ENCODE measurements at regions not wholly inside any gene's neighbourhood (a gene's known extent, or its start where the extent isn't known, plus 50 kb on each side); places are given as distances from the start of the nearest gene placed in this dataset.

DNA sequence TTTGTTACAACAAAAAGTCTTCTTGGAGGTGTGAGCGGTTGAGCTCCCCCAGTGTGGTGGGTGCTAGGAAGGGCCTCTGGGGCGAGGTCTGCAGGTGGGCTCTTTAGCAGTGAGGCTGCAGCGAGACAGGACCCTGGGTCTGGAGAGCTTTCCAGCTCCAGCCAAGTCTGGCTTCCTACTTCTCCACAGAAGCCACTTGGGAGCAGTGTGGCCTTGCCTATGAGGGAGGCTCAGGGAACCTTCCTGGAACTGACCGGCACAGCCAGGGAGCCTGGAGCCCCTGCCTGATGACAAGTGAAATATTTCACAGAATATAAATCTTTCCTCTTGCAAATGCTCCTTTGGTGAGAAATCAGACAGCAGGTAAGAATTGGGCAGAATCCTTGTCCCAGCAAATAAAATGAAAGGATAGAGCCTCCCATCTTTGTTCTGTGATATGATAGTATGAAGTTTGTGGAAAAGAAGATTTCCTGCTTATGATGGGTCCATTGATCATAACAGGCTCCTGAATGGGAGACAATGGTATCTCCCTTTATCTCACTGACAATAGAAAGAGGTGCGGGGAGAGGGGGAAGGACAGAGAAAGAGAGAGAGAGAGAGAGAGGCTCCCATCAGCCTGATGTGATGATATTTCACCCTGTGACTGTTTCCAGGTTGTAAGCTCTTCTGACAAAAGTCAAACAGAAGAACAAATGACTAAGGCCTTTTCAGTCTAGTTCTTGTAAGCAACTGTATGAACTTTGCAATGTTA is 289.8 kb upstream of the SPRED2 start:
- CTCF ChIA-PET, result interaction anchor here (0.6 kb wide), 1 partner anchor 125 kb away, joined by 4 read pairs; no protein-coding TSS in a partner anchor
- Mint-ChIP-seq H3K4me3 (no peak overlapping the region), H3K36me3 (ENCODE audit: low read depth) (no peaks in the 10 kb centered on the region), H3K27ac (no peak overlapping the region), H3K4me1 (no peaks in the 10 kb centered on the region), H3K9me3 (ENCODE audit: low read depth) (no peaks in the 10 kb centered on the region), H3K27me3 (peaks cover 7% of the 10 kb centered on the region)
- DNase-seq (no peak), ATAC-seq (no peak)
- POLR2A ChIA-PET, result no interaction called here
- intact Hi-C loops (cut with DNase I, micrococcal nuclease), result no loop called here

DNA sequence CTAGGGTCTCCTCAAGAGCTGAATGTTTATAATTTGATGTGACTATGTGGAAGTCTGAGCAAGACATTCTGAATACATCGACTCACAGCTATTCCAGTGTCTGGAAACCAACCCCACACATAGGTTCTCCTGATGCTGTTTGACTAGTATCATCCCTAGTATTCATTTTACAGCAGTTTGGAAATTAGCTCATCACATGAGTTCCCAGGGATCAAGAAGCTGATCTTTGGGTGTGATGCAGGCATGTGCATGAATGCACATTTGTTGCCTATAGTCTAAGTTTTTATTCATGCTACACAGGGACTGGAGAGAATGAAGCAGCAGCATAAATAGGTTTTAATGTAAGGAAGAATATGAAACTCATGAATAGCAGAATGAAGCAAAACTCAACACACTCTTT is 284.3 kb upstream of the SPRED2 start:
- Mint-ChIP-seq H3K36me3 (ENCODE audit: low read depth) (no peaks in the 10 kb centered on the region), H3K4me3 (no peak overlapping the region), H3K4me1 (no peaks in the 10 kb centered on the region), H3K27ac (no peak overlapping the region), H3K9me3 (ENCODE audit: low read depth) (no peaks in the 10 kb centered on the region), H3K27me3 (peaks cover 4% of the 10 kb centered on the region)
- intact Hi-C loops (cut with DNase I, micrococcal nuclease), result no loop called here
- CTCF ChIA-PET, result no interaction called here
- no peak for DNase-seq
- POLR2A ChIA-PET, result no interaction called here
- ATAC-seq, result no peak

DNA sequence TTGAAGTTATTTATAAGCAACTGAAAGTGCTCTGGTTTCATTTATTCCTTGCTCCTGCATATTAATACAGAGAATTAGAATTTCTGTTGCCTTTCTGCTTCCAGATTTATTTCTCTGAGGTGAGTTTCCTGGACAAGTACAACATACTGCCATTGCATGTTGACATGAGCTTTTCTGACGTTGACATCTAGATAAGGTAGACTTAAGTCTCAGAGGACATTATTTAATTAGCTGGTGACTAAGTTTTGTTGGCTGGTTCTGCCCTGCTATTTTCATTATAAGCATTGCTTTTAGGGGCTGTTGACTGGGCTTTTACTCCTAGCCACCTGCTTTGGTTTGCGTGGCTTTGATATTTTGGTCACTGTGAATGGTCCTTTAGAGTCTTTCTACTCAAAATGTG is 282.9 kb upstream of the SPRED2 start:
- H3K27me3 Mint-ChIP-seq, result peaks cover 2% of the 10 kb centered on the region
- ATAC-seq (no peak), DNase-seq (no peak)
- H3K4me3 Mint-ChIP-seq, result no peak overlapping the region
- H3K9me3 Mint-ChIP-seq (ENCODE audit: low read depth), result no peaks in the 10 kb centered on the region
- H3K27ac Mint-ChIP-seq, result no peak overlapping the region
- H3K36me3 Mint-ChIP-seq (ENCODE audit: low read depth), result no peaks in the 10 kb centered on the region
- POLR2A ChIA-PET, result no interaction called here
- H3K4me1 Mint-ChIP-seq, result no peaks in the 10 kb centered on the region
- CTCF ChIA-PET, result interaction anchor here (0.7 kb wide), 1 partner anchor 74 kb away, joined by 4 read pairs; no protein-coding TSS in a partner anchor
- intact Hi-C loops (cut with DNase I, micrococcal nuclease), result no loop called here

DNA sequence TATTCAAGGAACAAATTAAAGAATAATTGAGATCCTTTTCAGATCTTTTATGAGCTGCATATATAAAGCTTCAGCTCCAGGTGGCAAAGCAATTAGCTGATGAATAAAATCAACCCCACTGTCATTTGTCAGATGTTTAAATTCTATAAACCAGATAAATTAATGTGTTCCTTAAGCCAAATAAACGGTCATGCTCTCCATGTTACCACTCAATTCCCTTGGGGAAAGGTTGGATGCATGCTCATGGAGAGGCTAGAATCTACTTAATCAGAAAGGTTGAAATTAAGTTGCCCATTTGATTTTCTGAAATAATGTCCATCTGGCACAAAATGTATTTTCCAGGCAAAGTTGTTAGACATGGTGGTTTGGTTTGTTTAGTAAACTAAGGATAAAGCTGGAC is 282.5 kb upstream of the SPRED2 start:
- no peaks in the 10 kb centered on the region for H3K36me3 Mint-ChIP-seq (ENCODE audit: low read depth)
- H3K4me1 Mint-ChIP-seq, result no peaks in the 10 kb centered on the region
- intact Hi-C loops (cut with DNase I, micrococcal nuclease), result loop anchor here in 1 of 2 experiments (5.0 kb wide), 1 partner anchor 73 kb away; no protein-coding TSS in a partner anchor
- ATAC-seq (no peak), DNase-seq (no peak)
- no peaks in the 10 kb centered on the region for H3K9me3 Mint-ChIP-seq (ENCODE audit: low read depth)
- POLR2A ChIA-PET, result no interaction called here
- H3K4me3 Mint-ChIP-seq, result no peak overlapping the region
- CTCF ChIA-PET, result interaction anchor here (0.7 kb wide), 1 partner anchor 73 kb away, joined by 4 read pairs; no protein-coding TSS in a partner anchor
- H3K27ac Mint-ChIP-seq, result no peak overlapping the region
- H3K27me3 Mint-ChIP-seq, result peaks cover 2% of the 10 kb centered on the region

DNA sequence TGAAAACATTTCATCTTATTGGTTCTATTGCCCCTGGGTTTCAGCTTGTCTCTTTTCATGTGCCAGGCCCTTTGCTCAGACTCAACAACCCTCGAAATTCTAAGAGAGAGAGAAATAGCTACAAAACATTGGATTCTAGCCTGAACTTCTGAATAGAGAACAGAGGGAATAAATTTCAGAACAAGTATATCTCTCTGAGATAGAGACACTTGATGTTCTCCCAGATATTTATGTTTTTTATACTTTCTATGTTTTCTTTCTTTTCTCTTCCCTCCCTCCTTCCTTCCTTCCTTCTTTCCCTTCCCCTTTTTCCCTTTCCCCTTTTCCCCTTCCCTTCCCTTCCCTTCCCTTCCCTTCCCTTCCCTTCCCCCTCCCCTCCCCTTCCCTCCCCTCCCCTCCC is 279.5 kb upstream of the SPRED2 start:
- Mint-ChIP-seq H3K36me3 (ENCODE audit: low read depth) (no peaks in the 10 kb centered on the region), H3K4me3 (no peak overlapping the region), H3K9me3 (ENCODE audit: low read depth) (no peaks in the 10 kb centered on the region), H3K27ac (no peak overlapping the region), H3K27me3 (peaks cover 7% of the 10 kb centered on the region), H3K4me1 (no peaks in the 10 kb centered on the region)
- ChIA-PET CTCF (no interaction called here), POLR2A (no interaction called here)
- intact Hi-C loops (cut with DNase I, micrococcal nuclease), result loop anchor here in 1 of 2 experiments (5.0 kb wide), 1 partner anchor 70 kb away; no protein-coding TSS in a partner anchor
- DNase-seq (no peak), ATAC-seq (no peak)

DNA sequence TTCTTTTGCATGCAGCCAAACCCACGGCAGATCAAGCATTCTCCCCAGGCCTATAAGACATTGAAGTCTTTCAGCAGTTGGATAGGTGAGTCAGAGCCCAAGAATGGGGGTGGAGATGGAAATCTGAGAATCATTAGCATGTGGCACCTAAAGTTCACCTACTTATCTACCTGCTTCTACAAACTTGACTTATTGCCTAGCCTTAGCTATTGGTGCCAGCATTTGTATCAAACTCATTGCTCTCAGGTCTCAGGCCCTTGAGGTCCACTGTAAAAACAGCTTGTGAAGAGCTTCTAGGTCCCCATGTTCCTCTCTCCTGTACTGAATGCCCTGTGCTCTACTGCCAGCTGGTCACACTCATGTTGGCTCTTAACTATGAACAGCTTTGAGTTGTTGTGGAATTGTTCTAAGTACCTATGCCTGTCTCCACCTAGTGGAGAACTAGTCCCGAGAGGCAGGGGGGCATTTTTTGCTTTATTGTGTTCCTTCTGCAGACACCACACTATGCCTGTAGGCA is 278.4 kb upstream of the SPRED2 start:
- DNase-seq, result no peak
- no peaks in the 10 kb centered on the region for H3K4me1 Mint-ChIP-seq
- H3K27ac Mint-ChIP-seq, result no peak overlapping the region
- H3K27me3 Mint-ChIP-seq, result peaks cover 7% of the 10 kb centered on the region
- no peaks in the 10 kb centered on the region for H3K9me3 Mint-ChIP-seq (ENCODE audit: low read depth)
- POLR2A ChIA-PET, result no interaction called here
- H3K4me3 Mint-ChIP-seq, result no peak overlapping the region
- intact Hi-C loops (cut with DNase I, micrococcal nuclease), result loop anchor here in 1 of 2 experiments (5.0 kb wide), 1 partner anchor 69 kb away; no protein-coding TSS in a partner anchor
- CTCF ChIA-PET, result no interaction called here
- H3K36me3 Mint-ChIP-seq (ENCODE audit: low read depth), result no peaks in the 10 kb centered on the region
- ATAC-seq, result no peak

DNA sequence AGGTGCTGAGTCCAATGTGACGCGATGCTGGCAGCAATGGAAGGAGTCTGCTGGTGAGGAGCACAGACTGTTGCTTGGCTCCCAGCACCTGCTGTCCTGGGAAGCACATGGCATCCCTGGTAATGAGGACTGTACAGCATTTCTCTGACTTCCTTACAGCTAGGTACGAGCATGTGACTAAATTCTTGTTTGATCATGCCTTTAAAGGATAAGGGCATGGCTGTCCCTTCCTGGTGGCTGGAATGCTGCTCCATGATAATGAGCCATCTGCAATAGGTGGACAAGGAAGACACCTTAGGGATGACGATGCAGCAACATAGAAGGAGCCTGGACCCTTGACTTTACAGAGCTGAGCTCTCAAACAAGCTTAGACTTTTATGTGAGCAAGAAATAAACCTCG is 278.0 kb upstream of the SPRED2 start:
- no peaks in the 10 kb centered on the region for H3K36me3 Mint-ChIP-seq (ENCODE audit: low read depth)
- ChIA-PET POLR2A (no interaction called here), CTCF (no interaction called here)
- peaks cover 7% of the 10 kb centered on the region for H3K27me3 Mint-ChIP-seq
- no peak overlapping the region for H3K4me3 Mint-ChIP-seq
- no peak for DNase-seq
- H3K9me3 Mint-ChIP-seq (ENCODE audit: low read depth), result no peaks in the 10 kb centered on the region
- H3K27ac Mint-ChIP-seq, result no peak overlapping the region
- H3K4me1 Mint-ChIP-seq, result no peaks in the 10 kb centered on the region
- intact Hi-C loops (cut with DNase I, micrococcal nuclease), result loop anchor here in 1 of 2 experiments (5.0 kb wide), 1 partner anchor 68 kb away; no protein-coding TSS in a partner anchor
- no peak for ATAC-seq

DNA sequence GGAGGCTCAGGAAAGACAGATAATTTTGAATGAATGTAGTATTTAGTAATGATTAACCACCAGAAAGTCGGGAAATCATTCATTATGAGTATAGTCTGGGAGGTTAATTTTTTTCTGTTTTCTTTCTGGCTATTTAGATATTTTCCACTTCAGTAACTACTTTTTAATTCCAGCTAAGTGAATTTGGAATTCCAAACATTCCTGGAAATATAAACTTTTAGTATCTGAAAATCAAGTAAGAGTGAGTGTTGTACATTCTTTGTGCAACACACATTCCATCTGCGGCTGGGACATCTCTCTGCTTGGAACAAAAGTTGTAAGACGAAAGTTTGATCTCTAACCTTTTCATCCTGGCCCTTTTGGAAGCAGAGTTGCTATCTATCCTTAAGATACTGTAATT is 275.7 kb upstream of the SPRED2 start:
- Mint-ChIP-seq H3K9me3 (ENCODE audit: low read depth) (no peaks in the 10 kb centered on the region), H3K4me3 (no peak overlapping the region), H3K36me3 (ENCODE audit: low read depth) (no peaks in the 10 kb centered on the region), H3K27me3 (peaks cover 7% of the 10 kb centered on the region), H3K4me1 (no peaks in the 10 kb centered on the region), H3K27ac (no peak overlapping the region)
- CTCF ChIA-PET, result no interaction called here
- no peak for DNase-seq
- ATAC-seq, result no peak
- POLR2A ChIA-PET, result no interaction called here
- intact Hi-C loops (cut with DNase I, micrococcal nuclease), result no loop called here

DNA sequence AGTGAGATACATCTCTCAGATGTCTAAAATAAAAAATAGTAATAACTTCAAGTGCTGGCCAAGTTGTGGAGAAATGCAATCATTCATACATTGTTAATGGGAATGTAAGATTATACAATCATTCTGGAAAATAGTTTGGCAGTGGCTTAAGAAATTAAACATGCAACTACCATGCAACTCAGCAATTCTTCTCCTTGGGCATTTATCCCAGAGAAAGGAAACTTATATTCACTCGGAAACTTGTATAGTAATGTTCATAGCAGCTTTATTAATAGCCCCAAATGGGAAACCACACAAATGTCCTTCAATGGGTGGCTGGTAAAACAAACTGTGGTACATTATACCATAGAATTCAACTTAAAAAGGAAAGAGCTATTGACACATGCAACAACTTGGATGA is 274.0 kb upstream of the SPRED2 start:
- ATAC-seq (no peak), DNase-seq (no peak)
- ChIA-PET CTCF (interaction anchor here (0.6 kb wide), 1 partner anchor 563 kb away, joined by 3 read pairs; no protein-coding TSS in a partner anchor), POLR2A (no interaction called here)
- Mint-ChIP-seq H3K9me3 (ENCODE audit: low read depth) (no peaks in the 10 kb centered on the region), H3K4me1 (no peaks in the 10 kb centered on the region), H3K36me3 (ENCODE audit: low read depth) (no peaks in the 10 kb centered on the region), H3K27me3 (peaks cover 10% of the 10 kb centered on the region), H3K4me3 (no peak overlapping the region), H3K27ac (no peak overlapping the region)
- intact Hi-C loops (cut with DNase I, micrococcal nuclease), result no loop called here

DNA sequence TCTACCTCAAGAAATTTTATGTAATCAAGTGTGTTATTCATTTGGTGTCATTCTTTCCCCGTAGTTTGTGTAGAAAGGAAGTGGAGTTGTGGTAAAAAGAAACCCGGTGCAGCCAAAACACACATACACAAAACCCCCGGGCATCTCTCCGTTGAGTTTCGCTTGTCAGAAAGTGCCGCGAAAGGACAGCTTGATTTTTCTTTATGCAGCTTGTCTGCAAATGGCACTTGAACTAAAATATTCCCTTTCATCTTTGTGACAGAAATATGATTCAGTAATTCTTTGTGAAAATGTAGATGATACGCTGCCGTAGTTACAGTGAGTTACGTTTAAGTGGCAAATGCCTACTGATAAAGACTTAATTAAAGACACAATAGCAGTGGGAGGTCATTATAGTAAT is 268.8 kb upstream of the SPRED2 start:
- H3K4me3 Mint-ChIP-seq, result no peak overlapping the region
- no peak for DNase-seq
- POLR2A ChIA-PET, result no interaction called here
- H3K4me1 Mint-ChIP-seq, result no peaks in the 10 kb centered on the region
- intact Hi-C loops (cut with DNase I, micrococcal nuclease), result no loop called here
- no peaks in the 10 kb centered on the region for H3K9me3 Mint-ChIP-seq (ENCODE audit: low read depth)
- H3K27ac Mint-ChIP-seq, result no peak overlapping the region
- CTCF ChIA-PET, result no interaction called here
- peaks cover 13% of the 10 kb centered on the region for H3K27me3 Mint-ChIP-seq
- ATAC-seq, result no peak
- H3K36me3 Mint-ChIP-seq (ENCODE audit: low read depth), result no peaks in the 10 kb centered on the region

DNA sequence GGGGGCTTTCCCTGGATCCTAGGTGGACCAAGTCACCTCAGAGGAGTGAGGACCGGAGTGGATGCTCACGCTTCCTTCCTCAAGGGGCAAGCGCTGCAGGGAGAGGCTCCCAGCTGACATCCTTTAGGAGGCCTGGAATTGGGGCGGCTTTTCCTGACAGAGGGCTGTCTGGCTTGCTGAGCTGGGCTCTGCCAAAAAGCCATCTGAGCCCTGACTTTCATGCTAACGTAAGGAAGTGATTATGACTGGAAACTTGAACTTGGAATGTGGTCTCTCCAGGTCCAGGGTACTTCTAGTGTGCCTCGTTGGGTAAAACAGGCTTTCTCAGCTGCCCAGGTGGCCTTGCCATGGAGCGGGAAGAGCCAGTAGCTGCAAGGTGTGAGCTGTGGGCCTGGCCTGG is 268.3 kb upstream of the SPRED2 start:
- Mint-ChIP-seq H3K9me3 (ENCODE audit: low read depth) (no peaks in the 10 kb centered on the region), H3K36me3 (ENCODE audit: low read depth) (no peaks in the 10 kb centered on the region), H3K27ac (no peak overlapping the region), H3K27me3 (peaks cover 13% of the 10 kb centered on the region), H3K4me1 (no peaks in the 10 kb centered on the region), H3K4me3 (no peak overlapping the region)
- CTCF ChIA-PET, result no interaction called here
- DNase-seq (no peak), ATAC-seq (no peak)
- intact Hi-C loops (cut with DNase I, micrococcal nuclease), result no loop called here
- POLR2A ChIA-PET, result no interaction called here

DNA sequence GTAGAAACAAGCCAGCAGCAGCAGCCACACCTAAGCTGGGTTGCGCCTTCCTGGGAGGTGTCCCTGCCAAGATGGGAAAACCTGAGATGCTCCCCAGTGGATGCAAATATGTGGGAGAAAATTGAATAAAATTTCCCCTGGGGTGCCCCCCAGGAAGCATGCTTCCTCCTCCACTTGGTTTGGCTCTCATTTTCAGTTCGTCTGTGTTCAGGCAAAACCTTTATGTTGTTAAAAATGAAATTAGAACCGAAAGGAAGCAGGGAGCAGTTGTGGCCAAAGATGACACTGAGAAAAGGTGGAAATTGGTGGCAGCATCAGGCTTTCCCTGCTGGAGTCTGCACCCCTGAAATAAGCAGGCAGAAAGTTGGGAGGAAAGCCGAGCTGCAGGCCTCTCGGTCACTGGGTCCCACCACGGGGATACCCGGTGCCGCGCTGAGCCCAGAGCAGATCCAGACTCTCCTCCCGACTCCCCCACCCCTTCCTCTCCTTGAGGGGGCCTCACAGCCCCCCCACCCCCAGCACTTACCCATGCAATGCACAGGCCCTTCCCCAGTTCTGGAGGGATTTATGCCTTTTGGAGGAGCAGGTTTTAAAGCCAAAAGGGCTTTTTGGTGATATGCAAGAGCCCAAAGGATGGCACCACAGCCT is 267.7 kb upstream of the SPRED2 start:
- POLR2A ChIA-PET, result no interaction called here
- H3K4me3 Mint-ChIP-seq, result no peak overlapping the region
- H3K36me3 Mint-ChIP-seq (ENCODE audit: low read depth), result no peaks in the 10 kb centered on the region
- no peaks in the 10 kb centered on the region for H3K4me1 Mint-ChIP-seq
- H3K27me3 Mint-ChIP-seq, result peaks cover 13% of the 10 kb centered on the region
- no peaks in the 10 kb centered on the region for H3K9me3 Mint-ChIP-seq (ENCODE audit: low read depth)
- H3K27ac Mint-ChIP-seq, result no peak overlapping the region
- no peak for DNase-seq
- CTCF ChIA-PET, result no interaction called here
- intact Hi-C loops (cut with DNase I, micrococcal nuclease), result no loop called here
- ATAC-seq, result no peak

Measured in activated CD4-positive, alpha-beta T cell treated with anti-CD3 and anti-CD28 coated beads for 36 hours (primary cell).